Stimulated activated naive CD8-positive, alpha-beta T cell treated with anti-CD3 and anti-CD28 coated beads, Interleukin-15, amount 100 ng/mL, for 72 hours (primary cell): ENCODE measurements at regions not wholly inside any gene's neighbourhood (a gene's known extent, or its start where the extent isn't known, plus 50 kb on each side); places are given as distances from the start of the nearest gene placed in this dataset.
"Not testable (repeated sequence)": the region's sequence is repeated elsewhere in the genome, so short reads cannot be mapped to it uniquely, and the experiment has no call there.

Experiments
- ATAC-seq: fragments of 150-1000 bp; cut with Tn5 transposase; 2 replicates; pipeline ENCODE4 v1.10.0; 2021; ENCODE audit warnings: mild to moderate bottlenecking, moderate library complexity
- DNase-seq, 2 donors: peaks; one replicate each; pipeline ENCODE4 v3.0.0; 2021 to 2022
- H3K27ac Mint-ChIP-seq, 2 donors: one replicate each; pipeline ENCODE4 v1.8.0; 2022; ENCODE audit warnings: mild to moderate bottlenecking in 2 of 2, mixed read lengths in 2 of 2, moderate library complexity in 2 of 2
- H3K27me3 Mint-ChIP-seq: one replicate; pipeline ENCODE4 v1.8.0; 2022; ENCODE audit warnings: mixed read lengths
- H3K4me1 Mint-ChIP-seq: one replicate; pipeline ENCODE4 v1.8.0; 2022; ENCODE audit warnings: mild to moderate bottlenecking, mixed read lengths
- H3K4me3 Mint-ChIP-seq, 2 donors: one replicate each; pipeline ENCODE4 v1.8.0; 2022; ENCODE audit warnings: mild to moderate bottlenecking in 2 of 2, mixed read lengths in 2 of 2, moderate library complexity in 1 of 2
- H3K9me3 Mint-ChIP-seq, 2 donors: one replicate each; pipeline ENCODE4 v1.8.0; 2022; ENCODE audit warnings: mixed read lengths in 2 of 2

GRCh38 chr2:104947456-104947855, 90.4 kb upstream of the MRPS9 start:
- not testable (repeated sequence) for H3K4me1 Mint-ChIP-seq, H3K4me3 Mint-ChIP-seq, ATAC-seq, DNase-seq, H3K27ac Mint-ChIP-seq, H3K9me3 Mint-ChIP-seq
- peaks cover 28% of the 10 kb centered on the region for H3K27me3 Mint-ChIP-seq

GRCh38 chr2:104952976-104953375, 84.9 kb upstream of the MRPS9 start:
- ATAC-seq: no peak
- Mint-ChIP-seq H3K4me1 (no peaks in the 10 kb centered on the region), H3K9me3 (peaks cover 5 to 10% of the 10 kb centered on the region in 2 donors), H3K4me3 (no peak overlapping the region), H3K27me3 (peaks cover 21% of the 10 kb centered on the region), H3K27ac (no peak overlapping the region)
- no peak for DNase-seq

GRCh38 chr2:104965900-104966299, 72.0 kb upstream of the MRPS9 start:
- peaks cover 18% of the 10 kb centered on the region for H3K27me3 Mint-ChIP-seq
- peaks cover 4% of the 10 kb centered on the region for H3K4me1 Mint-ChIP-seq
- no peak overlapping the region for H3K4me3 Mint-ChIP-seq
- H3K27ac Mint-ChIP-seq: no peak overlapping the region
- peaks cover 22 to 46% of the 10 kb centered on the region in 2 donors for H3K9me3 Mint-ChIP-seq
- ATAC-seq (no peak), DNase-seq (no peak)

GRCh38 chr2:104969564-104969963, 68.3 kb upstream of the MRPS9 start:
- DNase-seq: no peak
- no peak overlapping the region for H3K27ac Mint-ChIP-seq
- peaks cover 8% of the 10 kb centered on the region for H3K27me3 Mint-ChIP-seq
- no peak for ATAC-seq
- H3K4me1 Mint-ChIP-seq: peaks cover 4% of the 10 kb centered on the region
- H3K4me3 Mint-ChIP-seq: no peak overlapping the region
- H3K9me3 Mint-ChIP-seq: peaks cover 13 to 28% of the 10 kb centered on the region in 2 donors

GRCh38 chr2:104975371-104975770, 62.5 kb upstream of the MRPS9 start:
- ATAC-seq: no peak
- H3K27me3 Mint-ChIP-seq: no peaks in the 10 kb centered on the region
- no peak overlapping the region for H3K27ac Mint-ChIP-seq
- peaks cover 8% of the 10 kb centered on the region for H3K4me1 Mint-ChIP-seq
- no peak for DNase-seq
- H3K4me3 Mint-ChIP-seq: no peak overlapping the region
- peaks cover 4 to 5% of the 10 kb centered on the region in 2 donors for H3K9me3 Mint-ChIP-seq

- DNase-seq: no peak
- H3K4me3 Mint-ChIP-seq: no peak overlapping the region
Observed at GRCh38 chr2:104975851-104976250, 62.0 kb upstream of the MRPS9 start.

GRCh38 chr2:104976603-104977120, 61.2 kb upstream of the MRPS9 start:
- Mint-ChIP-seq H3K27ac (peak overlapping the region in 1 of 2 donors; percentile 63), H3K4me3 (peak overlapping the region; percentile 46 to 56), H3K4me1 (peaks cover 8% of the 10 kb centered on the region), H3K27me3 (no peaks in the 10 kb centered on the region), H3K9me3 (peaks cover 4 to 5% of the 10 kb centered on the region in 2 donors)
- DNase-seq (peak; percentile 24 to 41), ATAC-seq (peak; percentile 46)

More at GRCh38 chr2:104975851-104976250, 62.0 kb upstream of the MRPS9 start:
- Mint-ChIP-seq H3K27me3 (no peaks in the 10 kb centered on the region), H3K9me3 (peaks cover 4 to 5% of the 10 kb centered on the region in 2 donors), H3K4me1 (peaks cover 8% of the 10 kb centered on the region), H3K27ac (no peak overlapping the region)
- ATAC-seq: no peak

- Mint-ChIP-seq H3K9me3 (peaks cover 4 to 5% of the 10 kb centered on the region in 2 donors), H3K27me3 (no peaks in the 10 kb centered on the region), H3K27ac (no peak overlapping the region), H3K4me3 (no peak overlapping the region), H3K4me1 (peaks cover 8% of the 10 kb centered on the region)
- ATAC-seq (no peak), DNase-seq (no peak)
Observed at GRCh38 chr2:104977958-104978357, 59.9 kb upstream of the MRPS9 start.

- not testable (repeated sequence) for H3K4me3 Mint-ChIP-seq, H3K9me3 Mint-ChIP-seq, DNase-seq, H3K27me3 Mint-ChIP-seq, ATAC-seq, H3K4me1 Mint-ChIP-seq, H3K27ac Mint-ChIP-seq
Observed at GRCh38 chr2:104979786-104980185, 58.1 kb upstream of the MRPS9 start.

- Mint-ChIP-seq H3K27ac (no peak overlapping the region), H3K9me3 (no peaks in the 10 kb centered on the region), H3K4me1 (no peaks in the 10 kb centered on the region), H3K27me3 (peaks cover 8% of the 10 kb centered on the region), H3K4me3 (no peak overlapping the region)
- no peak for ATAC-seq
- no peak for DNase-seq
Observed at GRCh38 chr2:104982111-104982510, 55.8 kb upstream of the MRPS9 start.
